Stimulated activated CD8-positive, alpha-beta memory T cell treated with anti-CD3 and anti-CD28 coated beads, Interleukin-7, amount 100 ng/mL, for 48 hours (primary cell): ENCODE measurements at regions not wholly inside any gene's neighbourhood (a gene's known extent, or its start where the extent isn't known, plus 50 kb on each side); places are given as distances from the start of the nearest gene placed in this dataset.

Experiments
- DNase-seq, 2 donors: peaks; one replicate each; pipeline ENCODE4 v3.0.0-alpha.2; 2020; ENCODE audit warnings: low read depth in 1 of 2; ENCODE audit errors: extremely low read depth in 1 of 2

GRCh38 chr5:63894690-63895089 lies 67.6 kb downstream of the HTR1A start:
- DNase-seq = no peak

- DNase-seq = no peak
Observed at GRCh38 chr5:63878788-63879187, 83.5 kb downstream of the HTR1A start.

GRCh38 chr5:63877961-63878360 lies 84.3 kb downstream of the HTR1A start:
- DNase-seq = no peak

- no peak for DNase-seq
Observed at GRCh38 chr5:63860379-63860778, 101.9 kb downstream of the HTR1A start.

GRCh38 chr5:63854076-63854475 lies 108.2 kb downstream of the HTR1A start:
- no peak for DNase-seq

- DNase-seq = no peak
Observed at GRCh38 chr5:63843190-63843589, 119.1 kb downstream of the HTR1A start.

- DNase-seq = no peak
Observed at GRCh38 chr5:63837437-63837836, 124.8 kb downstream of the HTR1A start.

GRCh38 chr5:63831381-63831780 lies 130.9 kb downstream of the HTR1A start:
- DNase-seq = no peak

- DNase-seq = no peak
Observed at GRCh38 chr5:63825984-63826383, 136.3 kb downstream of the HTR1A start.

GRCh38 chr5:63823583-63823982 lies 138.7 kb downstream of the HTR1A start:
- DNase-seq = no peak

GRCh38 chr5:63822614-63823013 lies 139.6 kb downstream of the HTR1A start:
- DNase-seq = no peak

- DNase-seq = no peak
Observed at GRCh38 chr5:63820577-63820976, 141.7 kb downstream of the HTR1A start.

- no peak for DNase-seq
Observed at GRCh38 chr5:63812693-63813092, 149.6 kb downstream of the HTR1A start.

- no peak for DNase-seq
Observed at GRCh38 chr5:63811961-63812360, 150.3 kb downstream of the HTR1A start.

- no peak for DNase-seq
Observed at GRCh38 chr5:63811286-63811685, 151.0 kb downstream of the HTR1A start.

GRCh38 chr5:63805151-63805550 lies 157.1 kb downstream of the HTR1A start:
- no peak for DNase-seq

GRCh38 chr5:63803165-63803564 lies 159.1 kb downstream of the HTR1A start:
- DNase-seq = no peak

- DNase-seq = no peak
Observed at GRCh38 chr5:63794979-63795378, 167.3 kb downstream of the HTR1A start.

- DNase-seq = no peak
Observed at GRCh38 chr5:63794296-63794695, 167.9 kb downstream of the HTR1A start.

GRCh38 chr5:63774939-63775338 lies 187.3 kb downstream of the HTR1A start:
- DNase-seq = no peak

- DNase-seq = no peak
Observed at GRCh38 chr5:63768221-63768620, 194.0 kb downstream of the HTR1A start.

GRCh38 chr5:63760965-63761364 lies 201.3 kb downstream of the HTR1A start:
- no peak for DNase-seq

GRCh38 chr5:63743096-63743798 lies 219.0 kb downstream of the HTR1A start:
- DNase-seq = no peak
